ENCODE measurements at regions not wholly inside any gene's neighbourhood (a gene's known extent, or its start where the extent isn't known, plus 50 kb on each side); places are given as distances from the start of the nearest gene placed in this dataset.

- TF ChIP-seq ZNF232 (CRISPR knock-in tag; IDR thresholded peaks at IDR 0.05), result no peak
- TF ChIP-seq, protein P1, sequence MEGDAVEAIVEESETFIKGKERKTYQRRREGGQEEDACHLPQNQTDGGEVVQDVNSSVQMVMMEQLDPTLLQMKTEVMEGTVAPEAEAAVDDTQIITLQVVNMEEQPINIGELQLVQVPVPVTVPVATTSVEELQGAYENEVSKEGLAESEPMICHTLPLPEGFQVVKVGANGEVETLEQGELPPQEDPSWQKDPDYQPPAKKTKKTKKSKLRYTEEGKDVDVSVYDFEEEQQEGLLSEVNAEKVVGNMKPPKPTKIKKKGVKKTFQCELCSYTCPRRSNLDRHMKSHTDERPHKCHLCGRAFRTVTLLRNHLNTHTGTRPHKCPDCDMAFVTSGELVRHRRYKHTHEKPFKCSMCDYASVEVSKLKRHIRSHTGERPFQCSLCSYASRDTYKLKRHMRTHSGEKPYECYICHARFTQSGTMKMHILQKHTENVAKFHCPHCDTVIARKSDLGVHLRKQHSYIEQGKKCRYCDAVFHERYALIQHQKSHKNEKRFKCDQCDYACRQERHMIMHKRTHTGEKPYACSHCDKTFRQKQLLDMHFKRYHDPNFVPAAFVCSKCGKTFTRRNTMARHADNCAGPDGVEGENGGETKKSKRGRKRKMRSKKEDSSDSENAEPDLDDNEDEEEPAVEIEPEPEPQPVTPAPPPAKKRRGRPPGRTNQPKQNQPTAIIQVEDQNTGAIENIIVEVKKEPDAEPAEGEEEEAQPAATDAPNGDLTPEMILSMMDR (IDR thresholded peaks at IDR 0.05), result no peak
- TF ChIP-seq ATF6 (CRISPR knock-in tag; IDR thresholded peaks at IDR 0.05), result no peak
- no peak for TF ChIP-seq MAX (CRISPR knock-in tag; IDR thresholded peaks at IDR 0.05)
These were observed 867.3 kb downstream of the TRIB2 start for GRCh38 chr2:13584020-13584419.

All from WTC11 (cell line).